DND-41 (cell line): ENCODE measurements at regions not wholly inside any gene's neighbourhood (a gene's known extent, or its start where the extent isn't known, plus 50 kb on each side); places are given as distances from the start of the nearest gene placed in this dataset.
A peak's percentile ranks its signal among the peaks of the same experiment; 100 is the strongest.

Experiments used
- ATAC-seq: fragments of 200-7000 bp; cut with Tn5 transposase; 3 replicates; pipeline ENCODE4 v1.9.1; 2021; ENCODE audit warnings: low read depth; ENCODE audit not compliant: insufficient read depth
- DNase-seq: peaks from one replicate; pipeline ENCODE4 v3.0.0-alpha.2; 2020
- H2AFZ ChIP-seq: 2 replicates; pipeline ENCODE4 v1.6.0; 2012; ENCODE audit warnings: low read depth, low read length
- H3K27ac ChIP-seq: 2 replicates; pipeline ENCODE4 v1.5.1; 2012; ENCODE audit warnings: low read length, inconsistent platforms
- H3K27me3 ChIP-seq: fragments of 200-600 bp; sonication (generic); 2 replicates; pipeline ENCODE4 v1.6.0; 2012; ENCODE audit warnings: low read length, mild to moderate bottlenecking, inconsistent platforms; ENCODE audit not compliant: insufficient read depth, poor library complexity
- H3K36me3 ChIP-seq: 2 replicates; pipeline ENCODE4 v1.5.1; 2012; ENCODE audit warnings: low read length, inconsistent platforms; ENCODE audit not compliant: insufficient read depth
- H3K4me1 ChIP-seq: 2 replicates; pipeline ENCODE4 v1.5.1; 2012; ENCODE audit warnings: mild to moderate bottlenecking, low read length; ENCODE audit not compliant: insufficient read depth
- H3K4me2 ChIP-seq: 2 replicates; pipeline ENCODE4 v1.6.0; 2012; ENCODE audit warnings: mild to moderate bottlenecking, moderate library complexity, low read length, inconsistent platforms; ENCODE audit not compliant: insufficient read depth
- H3K4me3 ChIP-seq, 2 experiments: fragments of 200-600 bp in 1 of 2; shearing (Covaris generic) in 1 of 2; 2 replicates each; pipeline ENCODE4 v1.5.1; 2012 to 2016; ENCODE audit warnings: inconsistent platforms in 2 of 2, low read length in 2 of 2, mild to moderate bottlenecking in 2 of 2, low read depth in 1 of 2, moderate library complexity in 1 of 2
- H3K79me2 ChIP-seq: 2 replicates; pipeline ENCODE4 v1.6.0; 2012; ENCODE audit warnings: low read length, inconsistent platforms; ENCODE audit not compliant: insufficient read depth
- H3K9ac ChIP-seq: 2 replicates; pipeline ENCODE4 v1.6.0; 2012; ENCODE audit warnings: low read depth, mild to moderate bottlenecking, inconsistent platforms, low read length, moderate library complexity
- H3K9me3 ChIP-seq: 2 replicates; pipeline ENCODE4 v1.5.1; 2012; ENCODE audit warnings: low read length, moderate library complexity, mild to moderate bottlenecking, inconsistent platforms; ENCODE audit not compliant: insufficient read depth, severe bottlenecking
- H4K20me1 ChIP-seq: 2 replicates; pipeline ENCODE4 v1.6.0; 2012; ENCODE audit warnings: low read length; ENCODE audit not compliant: insufficient read depth
- CTCF ChIP-seq: IDR thresholded peaks from 2 replicates; pipeline ENCODE4 v1.5.1; 2012; ENCODE audit warnings: borderline replicate concordance, low read length, moderate library complexity, mild to moderate bottlenecking; ENCODE audit not compliant: poor library complexity, severe bottlenecking; ENCODE audit errors: extremely low read depth
- EZH2 ChIP-seq: IDR thresholded peaks from 3 replicates; pipeline ENCODE4 v1.6.1; 2012; ENCODE audit warnings: borderline replicate concordance, low read depth, mild to moderate bottlenecking, moderate library complexity, low read length, inconsistent platforms; ENCODE audit not compliant: severe bottlenecking

DNA sequence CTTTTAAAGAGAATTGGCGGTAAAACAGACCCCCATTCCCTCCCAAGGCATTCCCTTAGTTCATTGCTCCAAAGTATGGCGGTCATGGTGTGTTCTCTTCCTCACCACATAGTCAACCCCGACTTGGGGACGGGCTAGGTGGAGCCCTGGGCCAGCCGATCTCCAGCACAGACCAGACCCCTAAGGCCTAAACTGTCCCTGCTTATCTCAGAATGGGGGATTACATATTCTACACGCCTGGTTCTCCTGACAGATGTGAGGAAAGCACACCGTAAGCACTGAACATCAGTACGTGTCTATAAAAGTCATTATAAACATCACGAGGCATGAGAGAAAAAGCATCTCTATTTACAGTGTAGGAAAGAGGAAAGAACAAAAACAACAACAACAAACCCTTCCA lies 244.5 kb upstream of the STT3B start:
- no peak for ATAC-seq
- no peak for DNase-seq
- no peaks in the 10 kb centered on the region for H3K79me2 ChIP-seq
- TF ChIP-seq CTCF (no peak), EZH2 (no peak)
- no peaks in the 10 kb centered on the region for H3K27me3 ChIP-seq
- no peak overlapping the region for H3K4me3 ChIP-seq
- H3K4me1 ChIP-seq, result peaks cover 18% of the 10 kb centered on the region
- no peak overlapping the region for H3K27ac ChIP-seq
- no peaks in the 10 kb centered on the region for H3K9me3 ChIP-seq
- H3K4me2 ChIP-seq, result no peak overlapping the region
- H4K20me1 ChIP-seq, result no peaks in the 10 kb centered on the region
- H2AFZ ChIP-seq, result no peak overlapping the region
- no peak overlapping the region for H3K9ac ChIP-seq
- no peaks in the 10 kb centered on the region for H3K36me3 ChIP-seq

- Histone ChIP-seq H3K27me3 (no peaks in the 10 kb centered on the region), H3K36me3 (no peaks in the 10 kb centered on the region), H3K27ac (no peak overlapping the region), H3K79me2 (no peaks in the 10 kb centered on the region), H3K9ac (no peak overlapping the region), H3K9me3 (no peaks in the 10 kb centered on the region), H3K4me2 (no peak overlapping the region), H4K20me1 (no peaks in the 10 kb centered on the region), H3K4me1 (peaks cover 19% of the 10 kb centered on the region), H3K4me3 (no peak overlapping the region), H2AFZ (no peak overlapping the region)
- TF ChIP-seq EZH2, result no peak
- no peak for DNase-seq
- ATAC-seq, result no peak
Measured at GRCh38 chr3:31288641-31289100, 244.1 kb upstream of the STT3B start.

DNA sequence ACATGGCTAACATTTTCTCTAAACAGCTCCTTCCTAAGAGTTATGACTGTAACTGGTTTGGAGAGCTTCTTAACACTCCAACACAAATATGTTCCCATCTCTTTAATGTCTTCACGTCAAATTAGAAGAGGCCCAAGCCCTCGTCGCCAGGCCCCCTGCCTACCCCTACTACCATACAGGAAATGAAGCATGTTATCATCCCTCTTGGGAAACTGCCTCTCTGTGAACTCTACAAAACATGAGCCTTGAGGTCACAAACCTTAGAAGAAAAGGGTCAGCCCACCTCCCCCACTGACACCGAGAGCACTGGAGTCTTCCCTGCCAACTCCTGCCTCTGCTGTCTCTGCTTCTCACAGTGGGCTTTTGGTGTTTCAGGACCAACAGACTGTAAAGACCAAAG lies 243.1 kb upstream of the STT3B start:
- no peaks in the 10 kb centered on the region for H3K36me3 ChIP-seq
- peak; percentile 85 for ATAC-seq
- no peaks in the 10 kb centered on the region for H4K20me1 ChIP-seq
- no peak overlapping the region for H3K4me3 ChIP-seq
- H3K9ac ChIP-seq, result no peak overlapping the region
- peak overlapping the region; percentile 57 for H3K27ac ChIP-seq
- peak; percentile 58 for DNase-seq
- H3K4me1 ChIP-seq, result peaks cover 28% of the 10 kb centered on the region
- TF ChIP-seq CTCF, result no peak
- no peak for TF ChIP-seq EZH2
- no peaks in the 10 kb centered on the region for H3K9me3 ChIP-seq
- H3K4me2 ChIP-seq, result no peak overlapping the region
- no peaks in the 10 kb centered on the region for H3K79me2 ChIP-seq
- no peaks in the 10 kb centered on the region for H3K27me3 ChIP-seq
- H2AFZ ChIP-seq, result peak overlapping the region; percentile 60

GRCh38 chr3:31290046-31290445 lies 242.7 kb upstream of the STT3B start:
- Histone ChIP-seq H3K4me1 (peaks cover 33% of the 10 kb centered on the region), H3K9me3 (no peaks in the 10 kb centered on the region), H3K27ac (peak overlapping the region; percentile 57), H3K4me3 (no peak overlapping the region), H2AFZ (peak overlapping the region; percentile 60), H3K4me2 (no peak overlapping the region), H3K9ac (no peak overlapping the region), H3K79me2 (no peaks in the 10 kb centered on the region), H3K27me3 (no peaks in the 10 kb centered on the region), H3K36me3 (no peaks in the 10 kb centered on the region), H4K20me1 (no peaks in the 10 kb centered on the region)
- ATAC-seq, result no peak
- DNase-seq, result no peak
- TF ChIP-seq CTCF (no peak), EZH2 (no peak)
